HCT116 (cell line): ENCODE measurements at regions not wholly inside any gene's neighbourhood (a gene's known extent, or its start where the extent isn't known, plus 50 kb on each side); places are given as distances from the start of the nearest gene placed in this dataset.

Experiments used
- ATAC-seq: fragments of 200-7000 bp; cut with Tn5 transposase; 2 replicates; pipeline ENCODE4 v1.9.1; 2020; ENCODE audit warnings: mild to moderate bottlenecking, moderate library complexity
- BruUV-seq: library from RNA; stranded (reverse); fragments of 400-500 nt; replicated peaks from 2 replicates; lab custom pipeline; 2021; lab: Mats Ljungman, UMichigan
- CTCF ChIA-PET: fragments of 300-600 bp; sonication (Branson Sonifier 250); formaldehyde crosslinking; loops from one replicate; lab custom pipeline; 2021; ENCODE audit warnings: antibody characterized with exemption; lab: Charles Lee
- POLR2A ChIA-PET: fragments of 300-600, 350-600 bp; sonication (Branson Sonifier 250); formaldehyde crosslinking; loops from one replicate; lab custom pipeline; 2021; ENCODE audit warnings: antibody characterized with exemption; lab: Charles Lee
- RAD21 ChIA-PET, 2 experiments: fragments of 300-600 bp; sonication (Branson Sonifier 250); formaldehyde crosslinking; loops; one replicate each; lab custom pipeline; 2023; ENCODE audit warnings: low total read pairs in 2 of 2; ENCODE audit not compliant: uncharacterized antibody in 2 of 2, unreplicated experiment in 2 of 2, low non-redundant PET in 1 of 2; lab: Charles Lee
- DNase-seq: peaks from one replicate; pipeline ENCODE4 v3.0.0-alpha.2; 2010; ENCODE audit warnings: low read depth, low spot score
- H2AFZ ChIP-seq: fragments of 200-600 bp; shearing (Covaris generic), sonication (generic); 2 replicates; pipeline ENCODE4 v1.6.1; 2017; ENCODE audit warnings: low read depth, mixed run types, mixed read lengths, antibody characterized with exemption, low read length; ENCODE audit not compliant: poor library complexity, severe bottlenecking
- H3K27ac ChIP-seq: 2 replicates; pipeline ENCODE4 v1.5.1; 2012; ENCODE audit warnings: low read depth, low read length
- H3K27me3 ChIP-seq: fragments of 200-600 bp; sonication (generic); 2 replicates; pipeline ENCODE4 v1.6.1; 2016; ENCODE audit warnings: mixed run types, low read length, mixed read lengths; ENCODE audit not compliant: insufficient read depth
- H3K36me3 ChIP-seq, 2 experiments: fragments of 200-500 bp in 1 of 2; fragments of 200-600 bp in 1 of 2; sonication (Bioruptor generic) in 1 of 2; sonication (generic) in 1 of 2; 2 replicates each; pipeline versions ENCODE4 v1.5.1 to v1.6.1; 2014 to 2016; ENCODE audit warnings: low read length in 2 of 2, inconsistent platforms in 1 of 2, mixed read lengths in 1 of 2, mixed run types in 1 of 2; ENCODE audit not compliant: insufficient read depth in 2 of 2, control insufficient read depth in 1 of 2
- H3K4me1 ChIP-seq, 2 experiments: fragments of 200-600 bp in 1 of 2; sonication (generic) in 1 of 2; 2 replicates each; pipeline versions ENCODE4 v1.5.1 to v1.6.1; 2012 to 2017; ENCODE audit warnings: low read length in 2 of 2, inconsistent platforms in 1 of 2, mild to moderate bottlenecking in 1 of 2, mixed read lengths in 1 of 2, mixed run types in 1 of 2, moderate library complexity in 1 of 2; ENCODE audit not compliant: insufficient read depth in 2 of 2, control insufficient read depth in 1 of 2
- H3K4me2 ChIP-seq: fragments of 200-600 bp; sonication (generic); 2 replicates; pipeline ENCODE4 v1.6.1; 2017; ENCODE audit warnings: mixed run types, low read length, mixed read lengths
- H3K4me3 ChIP-seq, 2 experiments: fragments of 200-600 bp in 1 of 2; sonication (generic) in 1 of 2; replicated peaks in 1 of 2; 2 replicates each; pipeline ENCODE4 v1.5.1; 2011 to 2016; ENCODE audit warnings: low read length in 2 of 2, control low read depth in 1 of 2, low read depth in 1 of 2, mild to moderate bottlenecking in 1 of 2, mixed read lengths in 1 of 2, mixed run types in 1 of 2
- H3K79me2 ChIP-seq: fragments of 200-600 bp; sonication (generic); 2 replicates; pipeline ENCODE4 v1.6.1; 2017; ENCODE audit warnings: mild to moderate bottlenecking, mixed run types, low read length, moderate library complexity, mixed read lengths; ENCODE audit not compliant: insufficient read depth
- H3K9ac ChIP-seq: fragments of 200-600 bp; sonication (generic); 2 replicates; pipeline ENCODE4 v1.6.1; 2016; ENCODE audit warnings: low read length, mixed read lengths
- H3K9me2 ChIP-seq: fragments of 200-600 bp; sonication (generic), shearing (Covaris generic); 2 replicates; pipeline ENCODE4 v1.6.1; 2017; ENCODE audit warnings: mixed run types, mild to moderate bottlenecking, moderate library complexity; ENCODE audit not compliant: insufficient read depth
- H3K9me3 ChIP-seq, 2 experiments: fragments of 200-500 bp in 1 of 2; fragments of 200-600 bp in 1 of 2; sonication (Bioruptor generic) in 1 of 2; sonication (generic) in 1 of 2; 2 replicates each; pipeline ENCODE4 v1.6.1; 2014 to 2017; ENCODE audit warnings: low read length in 2 of 2, mixed read lengths in 2 of 2, inconsistent platforms in 1 of 2, low read depth in 1 of 2, mild to moderate bottlenecking in 1 of 2, mixed run types in 1 of 2, moderate library complexity in 1 of 2; ENCODE audit not compliant: control insufficient read depth in 1 of 2, insufficient read depth in 1 of 2
- H4K20me1 ChIP-seq: fragments of 200-600 bp; sonication (generic), shearing (Covaris generic); 2 replicates; pipeline ENCODE4 v1.6.1; 2017; ENCODE audit warnings: mixed run types, mild to moderate bottlenecking, moderate library complexity; ENCODE audit not compliant: insufficient read depth
- CBX3 ChIP-seq: IDR thresholded peaks from 2 replicates; pipeline ENCODE4 v1.6.1; 2012; ENCODE audit warnings: low read depth
- CEBPB ChIP-seq: IDR thresholded peaks from 2 replicates; pipeline ENCODE4 v1.6.1; 2012; ENCODE audit warnings: low read depth
- EGR1 ChIP-seq: IDR thresholded peaks from 2 replicates; pipeline ENCODE4 v1.6.1; 2012; ENCODE audit warnings: low read depth
- ELF1 ChIP-seq: IDR thresholded peaks from 2 replicates; pipeline ENCODE4 v1.6.1; 2012; ENCODE audit warnings: low read depth, borderline replicate concordance
- EZH2 ChIP-seq: fragments of 200-600 bp; sonication (generic); IDR thresholded peaks from 2 replicates; pipeline ENCODE4 v1.6.1; 2017; ENCODE audit warnings: antibody characterized with exemption, mixed run types
- EZH2phosphoT487 ChIP-seq: fragments of 200-600 bp; IDR thresholded peaks from 2 replicates; pipeline ENCODE4 v1.6.1; 2018; ENCODE audit warnings: antibody characterized with exemption, borderline replicate concordance
- FOSL1 ChIP-seq: IDR thresholded peaks from 2 replicates; pipeline ENCODE4 v1.6.1; 2012; ENCODE audit warnings: low read depth
- JUND ChIP-seq: IDR thresholded peaks from 2 replicates; pipeline ENCODE4 v1.6.1; 2012
- POLR2A ChIP-seq: IDR thresholded peaks from 2 replicates; pipeline ENCODE4 v1.7.0; 2011; ENCODE audit warnings: borderline replicate concordance; ENCODE audit not compliant: insufficient read depth, insufficient read length; ENCODE audit errors: extremely low read depth
- POLR2AphosphoS5 ChIP-seq: IDR thresholded peaks from 2 replicates; pipeline ENCODE4 v1.6.1; 2011; ENCODE audit warnings: mild to moderate bottlenecking, low read depth, low read length, moderate library complexity
- RAD21 ChIP-seq: IDR thresholded peaks from 2 replicates; pipeline ENCODE4 v1.6.1; 2012; ENCODE audit warnings: low read depth, mild to moderate bottlenecking
- SIN3A ChIP-seq: IDR thresholded peaks from 2 replicates; pipeline ENCODE4 v1.6.1; 2012; ENCODE audit warnings: low read depth
- SRF ChIP-seq: IDR thresholded peaks from 2 replicates; pipeline ENCODE4 v1.6.1; 2012; ENCODE audit warnings: low read depth
- TCF7L2 ChIP-seq: IDR thresholded peaks from 2 replicates; pipeline ENCODE4 v1.7.0; 2011; ENCODE audit warnings: borderline replicate concordance, inconsistent platforms; ENCODE audit not compliant: insufficient read depth, insufficient read length; ENCODE audit errors: extremely low read depth
- YY1 ChIP-seq: IDR thresholded peaks from 2 replicates; pipeline ENCODE4 v1.6.1; 2011; ENCODE audit warnings: low read length, low read depth, moderate library complexity, mild to moderate bottlenecking; ENCODE audit not compliant: insufficient replicate concordance; ENCODE audit errors: extremely low read depth
- ZFX ChIP-seq: fragments of 450-650 bp; IDR thresholded peaks from 2 replicates; pipeline ENCODE4 v1.6.1; 2017
- intact Hi-C: fragments of 100-400 bp; cut with micrococcal nuclease; formaldehyde crosslinking; loops from 2 replicates; pipeline ENCODE4 v1.10.0; 2022
- TF ChIP-seq, protein P1 (sequence below): IDR thresholded peaks from 2 replicates; pipeline ENCODE4 v1.6.1; 2012
- TF ChIP-seq, protein P2 (sequence below), 3 experiments: fragments of 200-600 bp in 1 of 3; sonication (generic) in 1 of 3; IDR thresholded peaks in 2 of 3; conservative IDR thresholded peaks in 1 of 3; 2 replicates each; pipeline ENCODE4 v1.5.1; 2012 to 2017; ENCODE audit warnings: low read depth in 2 of 3, low read length in 2 of 3, antibody characterized with exemption in 1 of 3, borderline replicate concordance in 1 of 3, control low read depth in 1 of 3, mild to moderate bottlenecking in 1 of 3, mixed read lengths in 1 of 3, mixed run types in 1 of 3, moderate library complexity in 1 of 3; ENCODE audit not compliant: insufficient read depth in 1 of 3

DNA sequence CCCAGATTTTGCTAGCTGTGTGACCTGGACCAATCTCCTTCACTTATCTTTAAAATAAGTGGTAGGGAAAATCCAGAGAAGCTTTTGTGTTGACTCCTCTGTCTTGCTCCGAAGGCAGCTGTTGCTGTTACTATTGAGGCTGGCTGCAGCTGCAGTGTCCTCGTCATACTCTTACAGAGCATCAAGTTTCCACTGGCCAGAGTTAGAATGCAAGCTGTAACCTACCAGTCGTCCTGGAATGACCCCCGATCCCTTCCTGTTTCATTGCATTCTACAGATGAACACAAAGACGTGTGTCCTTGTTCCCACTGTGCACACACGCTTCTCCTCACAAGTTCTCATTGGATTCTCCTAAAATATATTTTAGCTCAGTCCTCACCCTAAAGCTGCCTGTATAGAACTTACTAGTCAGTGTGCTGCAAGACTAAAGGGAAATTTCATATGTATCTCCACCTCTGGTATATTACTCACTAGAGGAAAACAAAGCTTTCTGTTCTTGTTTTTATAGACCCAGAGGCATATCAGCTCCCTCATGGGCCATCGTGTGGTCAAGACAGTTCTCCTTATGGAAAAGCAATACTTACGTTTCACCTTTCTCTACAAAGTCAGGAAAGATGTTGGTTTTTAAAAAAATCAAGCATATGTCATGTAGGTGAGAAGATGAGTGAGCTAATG, 589.8 kb downstream of the LMO7 start:
- no peak overlapping the region for H3K9ac ChIP-seq
- H3K27me3 ChIP-seq: no peaks in the 10 kb centered on the region
- no peaks in the 10 kb centered on the region for H3K9me2 ChIP-seq
- ATAC-seq: no peak
- POLR2A ChIA-PET: no interaction called here
- no peak overlapping the region for H3K27ac ChIP-seq
- no peaks in the 10 kb centered on the region for H3K9me3 ChIP-seq
- H3K36me3 ChIP-seq: no peaks in the 10 kb centered on the region
- TF ChIP-seq ELF1 (no peak), JUND (no peak), POLR2AphosphoS5 (no peak), CBX3 (no peak), RAD21 (no peak), SIN3A (no peak), EZH2 (no peak), ZFX (no peak)
- TF ChIP-seq, protein P1, sequence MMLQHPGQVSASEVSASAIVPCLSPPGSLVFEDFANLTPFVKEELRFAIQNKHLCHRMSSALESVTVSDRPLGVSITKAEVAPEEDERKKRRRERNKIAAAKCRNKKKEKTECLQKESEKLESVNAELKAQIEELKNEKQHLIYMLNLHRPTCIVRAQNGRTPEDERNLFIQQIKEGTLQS: no peak
- TF ChIP-seq, all 23 proteins: peak for 0
- Histone ChIP-seq H2AFZ (no peak overlapping the region), H3K79me2 (no peaks in the 10 kb centered on the region), H3K4me3 (no peak overlapping the region), H3K4me1 (no peaks in the 10 kb centered on the region), H3K4me2 (no peak overlapping the region), H4K20me1 (no peaks in the 10 kb centered on the region)
- no TSS peak for BruUV-seq
- CTCF ChIA-PET: no interaction called here
- RAD21 ChIA-PET: no interaction called here
- intact Hi-C loops: no loop called here
- no peak for DNase-seq

DNA sequence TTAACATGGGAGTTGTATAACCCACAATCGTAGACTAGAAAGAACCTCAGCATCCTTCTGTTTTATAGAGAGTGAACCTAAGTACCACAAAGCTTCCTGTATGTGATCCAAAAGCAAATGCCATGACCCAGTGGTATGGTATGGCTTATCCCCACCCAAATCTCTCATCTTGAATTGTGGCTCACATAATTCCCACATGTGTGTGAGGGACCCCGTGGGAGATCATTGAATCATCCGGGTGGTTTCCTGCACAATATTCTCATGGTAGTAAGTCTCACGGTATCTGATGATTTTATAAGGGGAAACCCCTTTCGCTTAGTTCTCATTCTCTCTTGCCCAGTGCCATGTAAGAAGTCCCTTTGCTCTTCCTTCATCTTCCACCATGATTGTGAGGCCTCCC, 587.9 kb downstream of the LMO7 start:
- Histone ChIP-seq H3K4me2 (no peak overlapping the region), H3K27me3 (no peaks in the 10 kb centered on the region), H2AFZ (no peak overlapping the region), H3K27ac (no peak overlapping the region), H3K36me3 (no peaks in the 10 kb centered on the region), H3K9me3 (no peaks in the 10 kb centered on the region), H3K9me2 (no peaks in the 10 kb centered on the region), H3K9ac (no peak overlapping the region), H4K20me1 (no peaks in the 10 kb centered on the region), H3K79me2 (no peaks in the 10 kb centered on the region), H3K4me1 (no peaks in the 10 kb centered on the region), H3K4me3 (no peak overlapping the region)
- intact Hi-C loops: no loop called here
- ChIA-PET CTCF (no interaction called here), RAD21 (no interaction called here), POLR2A (no interaction called here)
- DNase-seq (no peak), ATAC-seq (no peak)
- no TSS peak for BruUV-seq
- TF ChIP-seq, protein P1: no peak
- TF ChIP-seq, protein P2, sequence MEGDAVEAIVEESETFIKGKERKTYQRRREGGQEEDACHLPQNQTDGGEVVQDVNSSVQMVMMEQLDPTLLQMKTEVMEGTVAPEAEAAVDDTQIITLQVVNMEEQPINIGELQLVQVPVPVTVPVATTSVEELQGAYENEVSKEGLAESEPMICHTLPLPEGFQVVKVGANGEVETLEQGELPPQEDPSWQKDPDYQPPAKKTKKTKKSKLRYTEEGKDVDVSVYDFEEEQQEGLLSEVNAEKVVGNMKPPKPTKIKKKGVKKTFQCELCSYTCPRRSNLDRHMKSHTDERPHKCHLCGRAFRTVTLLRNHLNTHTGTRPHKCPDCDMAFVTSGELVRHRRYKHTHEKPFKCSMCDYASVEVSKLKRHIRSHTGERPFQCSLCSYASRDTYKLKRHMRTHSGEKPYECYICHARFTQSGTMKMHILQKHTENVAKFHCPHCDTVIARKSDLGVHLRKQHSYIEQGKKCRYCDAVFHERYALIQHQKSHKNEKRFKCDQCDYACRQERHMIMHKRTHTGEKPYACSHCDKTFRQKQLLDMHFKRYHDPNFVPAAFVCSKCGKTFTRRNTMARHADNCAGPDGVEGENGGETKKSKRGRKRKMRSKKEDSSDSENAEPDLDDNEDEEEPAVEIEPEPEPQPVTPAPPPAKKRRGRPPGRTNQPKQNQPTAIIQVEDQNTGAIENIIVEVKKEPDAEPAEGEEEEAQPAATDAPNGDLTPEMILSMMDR (IDR thresholded peaks at IDR 0.05 in 2 of 3, conservative IDR thresholded peaks at IDR 0.05 in 1 of 3; ENCODE audit: borderline replicate concordance in 1 of 3, insufficient read depth in 1 of 3, low read depth in 2 of 3, low read length in 2 of 3): no peak
- no peak for TF ChIP-seq ZFX
- TF ChIP-seq SRF: no peak
- no peak for TF ChIP-seq POLR2A
- TF ChIP-seq TCF7L2: no peak
- TF ChIP-seq CEBPB: no peak
- no peak for TF ChIP-seq CBX3
- TF ChIP-seq FOSL1: no peak
- no peak for TF ChIP-seq EGR1
- no peak for TF ChIP-seq EZH2phosphoT487
- TF ChIP-seq YY1: no peak
- TF ChIP-seq RAD21: no peak
- no peak for TF ChIP-seq ELF1
- no peak for TF ChIP-seq EZH2
